Stimulated activated CD4-positive, alpha-beta T cell treated with anti-CD3 and anti-CD28 coated beads, Interleukin-12 subunit alpha, Interleukin-12 subunit beta, amount 100 ng/mL, for 48 hours (primary cell): ENCODE measurements at regions not wholly inside any gene's neighbourhood (a gene's known extent, or its start where the extent isn't known, plus 50 kb on each side); places are given as distances from the start of the nearest gene placed in this dataset.
"Not testable (repeated sequence)": the region's sequence is repeated elsewhere in the genome, so short reads cannot be mapped to it uniquely, and the experiment has no call there.

Source experiments
- DNase-seq, 3 donors: peaks; one replicate each; pipeline ENCODE4 v3.0.0-alpha.2; 2020; ENCODE audit warnings: low read depth in 2 of 3, low spot score in 1 of 3

- DNase-seq = no peak
These were observed 55.9 kb downstream of the BHLHE40 start for GRCh38 chr3:5035113-5035512.

- no peak for DNase-seq
These were observed 56.6 kb downstream of the BHLHE40 start for GRCh38 chr3:5035692-5036391.

GRCh38 chr3:5036392-5036766, 57.1 kb downstream of the BHLHE40 start:
- DNase-seq = no peak

DNA sequence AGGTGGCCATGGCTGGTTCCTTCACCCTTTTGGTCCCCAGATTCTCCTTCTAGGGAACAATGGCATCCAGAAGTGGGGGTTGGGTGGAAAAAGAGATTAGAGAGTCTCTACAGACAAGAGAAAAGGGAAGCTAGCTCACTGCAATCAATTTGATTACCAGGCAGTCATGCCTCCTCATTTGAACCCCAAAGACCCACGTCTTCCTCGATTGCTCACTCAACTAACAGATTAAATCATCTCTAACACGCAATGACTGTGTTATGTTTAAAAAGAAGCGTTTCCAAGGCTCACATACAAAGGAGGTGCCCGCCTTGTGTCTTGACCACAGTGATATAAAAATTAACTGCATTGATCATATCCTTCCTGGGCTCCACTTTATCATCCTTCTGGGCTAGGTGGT, 57.6 kb downstream of the BHLHE40 start:
- no peak for DNase-seq

- DNase-seq = no peak
These were observed 60.3 kb downstream of the BHLHE40 start for GRCh38 chr3:5039585-5039984.

DNA sequence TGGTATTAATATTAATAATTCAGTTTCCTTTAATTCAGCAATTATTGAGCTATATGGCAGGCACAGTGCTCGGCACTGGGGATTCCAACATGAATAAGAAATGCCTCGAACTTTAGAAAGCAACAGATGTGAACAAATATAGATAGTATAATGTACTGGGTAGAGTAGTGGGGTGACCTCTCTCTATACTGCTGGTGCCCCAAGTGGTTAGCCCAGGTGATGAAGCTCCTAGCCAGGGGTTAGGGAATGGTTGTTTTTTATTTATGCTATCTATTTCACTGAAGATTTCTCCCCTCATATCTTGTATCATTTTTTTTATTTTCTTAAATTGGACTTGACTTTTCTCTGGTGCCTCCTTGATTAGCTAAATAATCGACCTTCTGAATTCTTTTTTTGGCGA, 62.1 kb downstream of the BHLHE40 start:
- DNase-seq = no peak

- no peak for DNase-seq
These were observed 66.7 kb downstream of the BHLHE40 start for GRCh38 chr3:5045961-5046360.

DNA sequence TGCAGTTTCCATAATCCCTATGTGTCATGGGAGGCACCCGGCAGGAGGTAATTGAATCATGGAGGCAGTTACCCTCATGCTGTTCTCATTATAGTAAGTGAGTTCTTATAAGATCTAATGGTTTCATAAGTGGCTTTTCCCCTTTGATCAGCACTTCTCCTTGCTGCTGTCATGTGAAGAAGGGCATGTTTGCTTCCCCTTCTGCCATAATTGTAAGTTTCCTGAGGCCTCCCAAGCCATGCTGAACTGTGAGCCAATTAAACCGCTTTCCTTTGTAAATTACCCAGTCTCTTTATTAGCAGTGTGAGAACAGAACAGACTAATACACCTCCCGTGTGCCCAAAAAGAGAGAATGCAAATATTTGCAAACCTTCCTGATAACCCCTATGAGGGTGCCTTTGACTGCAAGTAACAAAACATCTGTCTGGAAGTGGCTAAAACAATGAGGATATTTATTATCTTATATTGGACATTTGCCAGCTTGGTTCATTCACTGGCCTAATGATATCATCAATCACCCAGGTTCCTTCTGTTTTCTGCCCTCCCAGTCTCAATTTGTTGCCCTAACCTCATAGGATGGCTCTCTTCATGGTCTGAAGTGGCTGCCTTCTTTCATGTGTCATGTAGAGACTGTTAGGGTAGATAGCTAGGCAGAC, 68.7 kb downstream of the BHLHE40 start:
- no peak for DNase-seq

DNA sequence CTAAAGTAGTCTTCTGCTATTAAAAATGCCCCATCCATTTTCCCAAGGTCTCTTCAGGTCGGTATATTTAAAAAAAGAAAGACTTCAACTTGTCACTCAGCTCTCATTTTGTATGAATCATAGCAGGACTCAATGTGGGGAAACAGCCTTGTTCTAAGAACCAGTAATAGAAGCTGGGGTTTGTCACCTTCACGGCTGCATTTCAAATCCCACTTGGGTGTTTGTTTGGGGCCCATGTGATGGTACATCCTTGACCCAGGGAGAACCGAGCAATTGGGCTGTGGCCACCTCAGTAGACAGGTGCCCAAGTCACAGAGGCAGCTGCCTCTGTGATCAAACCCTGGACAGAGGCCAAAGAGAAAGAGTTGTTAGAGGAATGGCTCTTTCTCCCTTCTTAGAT, 70.3 kb upstream of the ARL8B start:
- DNase-seq = no peak

DNA sequence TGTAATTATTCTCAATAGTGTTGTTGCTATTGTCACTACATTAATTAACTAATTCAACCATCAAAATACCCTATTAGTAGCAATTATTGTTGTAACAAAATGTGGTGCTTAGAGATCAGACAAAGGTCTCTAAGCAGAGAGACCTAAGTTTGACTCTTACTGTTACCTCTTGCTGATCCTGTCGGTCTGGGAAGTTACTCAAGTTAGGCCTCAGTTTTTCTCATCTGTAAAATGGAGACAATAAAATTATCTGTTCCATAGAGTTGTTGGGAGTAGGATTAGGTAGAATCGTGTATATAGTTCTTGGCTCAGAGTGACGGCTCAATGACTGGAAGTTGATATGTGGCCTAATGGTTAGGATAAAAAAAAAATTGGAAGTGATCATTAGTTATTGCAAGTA, 69.8 kb upstream of the ARL8B start:
- DNase-seq = no peak

GRCh38 chr3:5053021-5053831, 68.9 kb upstream of the ARL8B start:
- no peak for DNase-seq

- no peak for DNase-seq
These were observed 68.0 kb upstream of the ARL8B start for GRCh38 chr3:5054098-5054497.

GRCh38 chr3:5054579-5054978, 67.5 kb upstream of the ARL8B start:
- DNase-seq = not testable (repeated sequence)

DNA sequence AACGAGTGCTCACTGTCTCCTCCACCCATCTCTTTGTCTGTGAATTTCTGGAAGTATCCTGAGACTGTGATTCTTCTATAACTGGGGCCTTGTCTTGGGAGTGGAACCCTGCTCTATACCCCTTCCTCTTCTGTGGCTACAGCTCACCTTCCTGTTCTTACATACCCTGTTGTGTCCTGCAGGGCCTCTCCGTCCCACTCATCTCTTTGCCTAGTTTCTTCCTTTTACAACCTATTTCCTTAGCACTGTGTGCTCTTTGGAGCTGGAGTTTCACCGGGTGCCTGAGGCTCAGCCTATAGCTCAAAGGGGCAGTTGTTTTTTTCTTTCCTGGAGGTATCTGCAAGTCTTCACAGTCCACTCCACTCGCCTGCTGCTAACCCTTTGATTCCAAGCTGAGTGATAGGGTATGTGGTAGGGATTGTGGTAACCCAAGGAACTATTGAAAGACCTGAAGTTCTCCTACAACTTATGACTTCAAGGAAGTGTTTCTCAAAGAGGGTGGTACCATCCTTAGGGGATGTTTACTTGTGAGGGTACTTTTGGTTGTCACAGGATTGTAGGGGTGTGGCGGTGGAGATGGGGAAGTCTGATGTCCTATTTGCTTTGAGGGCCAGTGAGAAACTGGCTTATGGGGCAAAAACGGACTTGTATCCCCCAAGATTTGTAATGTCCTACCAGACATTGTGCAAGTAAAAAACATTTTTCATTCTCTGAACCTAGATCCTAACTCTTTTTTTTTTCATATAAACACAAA, 66.6 kb upstream of the ARL8B start:
- no peak for DNase-seq

DNA sequence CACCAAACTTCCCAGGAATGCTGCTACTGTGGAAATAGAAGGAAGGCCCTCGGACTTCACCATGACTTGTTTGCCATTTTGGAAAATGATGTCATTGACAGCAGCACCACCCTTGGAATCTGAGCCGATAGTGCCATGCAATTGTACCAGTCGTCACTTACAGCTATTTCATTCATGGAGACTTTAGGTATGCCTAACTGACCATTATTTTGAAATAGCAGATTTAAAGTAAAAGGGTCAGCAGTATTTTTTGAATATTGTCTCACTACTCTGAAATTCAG, 66.0 kb upstream of the ARL8B start:
- no peak for DNase-seq

GRCh38 chr3:5057272-5057671, 64.8 kb upstream of the ARL8B start:
- no peak for DNase-seq

DNA sequence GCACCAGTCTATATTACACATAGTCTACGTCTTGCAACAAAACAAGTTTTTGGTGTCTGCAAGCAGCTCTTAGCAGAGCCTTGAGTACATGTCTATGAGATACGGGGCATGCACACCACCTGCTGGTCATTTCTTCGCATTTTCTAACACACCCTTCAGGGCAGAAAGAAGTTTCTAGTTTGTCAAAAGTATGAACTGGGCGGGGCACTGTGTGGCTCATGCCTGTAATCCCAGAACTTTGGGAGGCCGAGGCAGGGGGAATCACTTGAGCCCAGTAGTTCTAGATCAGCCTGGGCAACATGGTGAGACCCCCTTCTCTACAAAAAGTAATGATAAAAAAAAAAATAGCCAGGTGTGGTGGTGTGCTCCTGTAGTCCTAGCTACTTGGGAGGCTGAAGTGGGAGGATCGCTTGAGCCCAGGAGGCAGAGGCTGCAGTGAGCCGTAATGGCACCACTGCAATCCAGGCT, 64.2 kb upstream of the ARL8B start:
- peak; percentile 58 to 75 (median 68) for DNase-seq

- DNase-seq = no peak
These were observed 63.6 kb upstream of the ARL8B start for GRCh38 chr3:5058471-5058951.

DNA sequence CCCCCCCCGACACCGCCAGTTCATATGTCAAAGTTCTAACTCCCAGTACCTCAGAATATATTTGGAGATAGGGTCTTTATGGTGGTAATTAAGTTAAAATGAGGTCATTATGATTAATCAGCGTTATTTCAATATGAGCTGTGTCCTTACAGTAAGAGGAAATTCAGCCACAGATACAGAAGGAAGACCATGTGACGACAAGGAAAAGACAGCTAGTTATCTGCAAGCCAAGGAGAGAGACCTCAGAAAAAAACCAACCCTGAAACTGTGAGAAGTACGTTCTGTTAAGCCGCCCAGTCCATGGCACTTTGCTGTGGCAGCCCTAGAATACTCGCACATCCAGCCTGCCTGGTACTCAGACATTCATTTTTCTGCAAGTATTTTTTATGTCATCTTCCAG, 62.3 kb upstream of the ARL8B start:
- no peak for DNase-seq

GRCh38 chr3:5061218-5061569, 60.9 kb upstream of the ARL8B start:
- no peak for DNase-seq

GRCh38 chr3:5063724-5064123, 58.4 kb upstream of the ARL8B start:
- DNase-seq = no peak
